ENCODE measurements at regions not wholly inside any gene's neighbourhood (a gene's known extent, or its start where the extent isn't known, plus 50 kb on each side); places are given as distances from the start of the nearest gene placed in this dataset.
"Not testable (repeated sequence)": the region's sequence is repeated elsewhere in the genome, so short reads cannot be mapped to it uniquely, and the experiment has no call there.

DNA sequence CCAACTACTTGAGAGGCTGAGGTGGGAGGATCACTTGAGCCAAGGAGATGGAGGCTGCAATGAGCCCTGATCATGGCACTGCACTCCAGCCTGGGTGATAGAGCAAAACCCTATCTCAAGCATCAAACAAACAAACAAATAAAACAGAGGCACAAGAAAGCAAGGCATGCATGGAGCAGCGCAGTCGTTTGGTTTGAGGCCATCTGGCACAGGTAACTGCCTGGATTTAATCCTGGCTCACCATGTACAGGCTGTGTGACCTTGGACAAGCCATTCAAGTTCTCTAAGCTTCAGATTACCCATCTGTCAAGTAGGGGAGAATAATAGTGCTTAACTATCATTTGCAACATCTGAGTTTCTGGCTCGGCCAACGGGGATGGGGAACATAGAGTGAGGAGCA lies 270.3 kb upstream of the TEKT4 start:
- H3K4me3 Mint-ChIP-seq (ENCODE audit: unreplicated experiment); H3K4me1 Mint-ChIP-seq (ENCODE audit: low read depth, unreplicated experiment); H3K36me3 Mint-ChIP-seq (ENCODE audit: unreplicated experiment); H3K27ac Mint-ChIP-seq (ENCODE audit: unreplicated experiment); DNase-seq; H3K9me3 Mint-ChIP-seq (ENCODE audit: unreplicated experiment): not testable (repeated sequence)
- peaks cover 14% of the 10 kb centered on the region for H3K27me3 Mint-ChIP-seq (ENCODE audit: unreplicated experiment)

DNA sequence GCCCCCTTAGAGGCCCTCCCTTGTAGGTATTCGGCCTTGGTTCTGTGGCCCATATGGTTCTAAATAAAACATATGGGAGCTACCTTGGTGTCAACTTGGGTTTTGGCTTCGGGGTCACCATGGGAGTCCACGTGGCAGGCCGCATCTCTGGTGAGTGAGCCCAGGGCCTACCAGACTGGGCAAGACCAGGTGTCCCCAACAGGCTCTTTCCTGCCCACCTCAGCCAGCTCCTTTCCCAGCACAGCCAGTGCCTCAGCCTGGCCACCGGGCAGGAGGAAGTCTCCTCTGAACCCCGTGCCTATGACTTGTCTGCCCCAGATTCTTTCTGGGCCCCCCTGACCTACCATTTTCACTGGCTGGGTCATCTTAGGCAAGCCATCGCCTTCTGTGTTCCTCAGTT lies 268.8 kb upstream of the TEKT4 start:
- Mint-ChIP-seq H3K27ac (ENCODE audit: unreplicated experiment) (no peak overlapping the region), H3K27me3 (ENCODE audit: unreplicated experiment) (peaks cover 18% of the 10 kb centered on the region), H3K4me3 (ENCODE audit: unreplicated experiment) (no peak overlapping the region), H3K4me1 (ENCODE audit: low read depth, unreplicated experiment) (no peaks in the 10 kb centered on the region), H3K9me3 (ENCODE audit: unreplicated experiment) (peaks cover 11% of the 10 kb centered on the region), H3K36me3 (ENCODE audit: unreplicated experiment) (no peaks in the 10 kb centered on the region)
- TF ChIP-seq, protein P1, sequence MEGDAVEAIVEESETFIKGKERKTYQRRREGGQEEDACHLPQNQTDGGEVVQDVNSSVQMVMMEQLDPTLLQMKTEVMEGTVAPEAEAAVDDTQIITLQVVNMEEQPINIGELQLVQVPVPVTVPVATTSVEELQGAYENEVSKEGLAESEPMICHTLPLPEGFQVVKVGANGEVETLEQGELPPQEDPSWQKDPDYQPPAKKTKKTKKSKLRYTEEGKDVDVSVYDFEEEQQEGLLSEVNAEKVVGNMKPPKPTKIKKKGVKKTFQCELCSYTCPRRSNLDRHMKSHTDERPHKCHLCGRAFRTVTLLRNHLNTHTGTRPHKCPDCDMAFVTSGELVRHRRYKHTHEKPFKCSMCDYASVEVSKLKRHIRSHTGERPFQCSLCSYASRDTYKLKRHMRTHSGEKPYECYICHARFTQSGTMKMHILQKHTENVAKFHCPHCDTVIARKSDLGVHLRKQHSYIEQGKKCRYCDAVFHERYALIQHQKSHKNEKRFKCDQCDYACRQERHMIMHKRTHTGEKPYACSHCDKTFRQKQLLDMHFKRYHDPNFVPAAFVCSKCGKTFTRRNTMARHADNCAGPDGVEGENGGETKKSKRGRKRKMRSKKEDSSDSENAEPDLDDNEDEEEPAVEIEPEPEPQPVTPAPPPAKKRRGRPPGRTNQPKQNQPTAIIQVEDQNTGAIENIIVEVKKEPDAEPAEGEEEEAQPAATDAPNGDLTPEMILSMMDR (IDR thresholded peaks at IDR 0.05; ENCODE audit: partially characterized antibody, unreplicated experiment), result no peak
- no peak for DNase-seq

DNA sequence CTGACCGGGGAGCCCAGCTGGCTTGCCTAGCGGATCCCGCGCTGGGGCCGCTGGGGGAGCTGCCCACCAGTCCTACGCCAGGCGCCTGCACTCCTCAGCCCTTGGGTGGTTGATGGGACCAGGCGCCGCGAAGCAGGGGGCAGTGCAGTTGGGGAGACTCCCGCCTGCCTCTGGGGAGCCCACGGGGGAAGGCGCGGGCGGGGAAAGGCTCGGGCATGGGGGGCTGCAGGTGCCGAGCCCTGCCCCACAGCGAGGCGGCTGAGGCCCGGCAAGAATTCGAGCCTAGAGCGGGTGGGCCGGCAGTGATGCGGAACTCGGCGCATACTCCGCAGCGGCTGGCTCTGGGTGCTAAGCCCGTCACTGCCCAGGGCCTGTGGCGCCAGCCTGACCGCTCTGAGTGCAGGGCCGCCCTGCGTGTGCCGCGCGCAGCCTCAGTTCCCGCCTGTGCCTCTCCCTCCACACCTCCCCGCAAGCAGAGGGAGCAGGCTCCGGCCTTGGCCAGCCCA lies 249.1 kb upstream of the TEKT4 start:
- no peak overlapping the region for H3K4me3 Mint-ChIP-seq (ENCODE audit: unreplicated experiment)
- H3K36me3 Mint-ChIP-seq (ENCODE audit: unreplicated experiment), result no peaks in the 10 kb centered on the region
- H3K27me3 Mint-ChIP-seq (ENCODE audit: unreplicated experiment), result peaks cover 9% of the 10 kb centered on the region
- TF ChIP-seq, protein P1 (IDR thresholded peaks at IDR 0.05; ENCODE audit: partially characterized antibody, unreplicated experiment), result no peak
- H3K4me1 Mint-ChIP-seq (ENCODE audit: low read depth, unreplicated experiment), result no peaks in the 10 kb centered on the region
- H3K27ac Mint-ChIP-seq (ENCODE audit: unreplicated experiment), result no peak overlapping the region
- H3K9me3 Mint-ChIP-seq (ENCODE audit: unreplicated experiment), result peaks cover 7% of the 10 kb centered on the region
- DNase-seq, result no peak

DNA sequence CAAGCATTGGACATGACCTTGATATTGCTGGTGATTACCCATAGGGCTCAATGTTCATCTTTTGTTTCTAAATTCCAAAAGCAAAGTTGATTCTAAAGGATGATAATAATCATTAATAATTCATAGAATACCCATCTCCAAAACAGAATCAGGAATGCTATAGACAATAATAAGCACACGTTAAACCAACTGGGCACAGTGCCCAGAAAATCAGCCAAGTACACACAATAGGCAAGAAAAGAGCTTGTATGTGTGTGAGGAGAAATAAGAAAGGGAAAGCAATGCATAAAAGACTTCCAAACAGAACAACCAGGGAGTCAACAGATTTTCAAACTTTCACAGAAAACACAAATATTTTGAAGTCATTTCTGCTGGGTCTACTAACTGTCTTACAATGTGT lies 242.3 kb upstream of the TEKT4 start:
- H3K27me3 Mint-ChIP-seq (ENCODE audit: unreplicated experiment); H3K9me3 Mint-ChIP-seq (ENCODE audit: unreplicated experiment); H3K4me1 Mint-ChIP-seq (ENCODE audit: low read depth, unreplicated experiment); DNase-seq; H3K27ac Mint-ChIP-seq (ENCODE audit: unreplicated experiment); H3K4me3 Mint-ChIP-seq (ENCODE audit: unreplicated experiment); H3K36me3 Mint-ChIP-seq (ENCODE audit: unreplicated experiment): not testable (repeated sequence)

DNA sequence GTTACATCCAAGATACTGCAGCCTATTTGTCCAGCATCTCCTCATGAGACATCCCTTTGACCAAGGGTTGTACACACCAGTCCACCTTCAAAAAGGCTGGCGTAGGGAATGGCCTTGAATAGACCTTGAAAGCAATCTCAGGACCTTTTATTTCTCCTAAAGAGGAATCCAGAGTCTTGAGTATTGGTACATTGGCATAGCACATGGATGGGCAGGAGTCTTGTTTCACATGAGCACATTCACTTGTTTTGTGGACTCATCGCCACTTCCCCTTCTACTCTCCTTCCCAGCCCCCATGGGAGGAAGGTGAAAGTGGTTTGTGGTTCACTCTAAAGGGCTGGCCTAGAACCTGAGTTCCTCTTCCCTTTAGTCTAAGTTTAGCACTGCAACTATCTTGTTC lies 229.8 kb upstream of the TEKT4 start:
- not testable (repeated sequence) for H3K9me3 Mint-ChIP-seq (ENCODE audit: unreplicated experiment); H3K36me3 Mint-ChIP-seq (ENCODE audit: unreplicated experiment); H3K27ac Mint-ChIP-seq (ENCODE audit: unreplicated experiment); DNase-seq; H3K27me3 Mint-ChIP-seq (ENCODE audit: unreplicated experiment); H3K4me1 Mint-ChIP-seq (ENCODE audit: low read depth, unreplicated experiment); H3K4me3 Mint-ChIP-seq (ENCODE audit: unreplicated experiment)

DNA sequence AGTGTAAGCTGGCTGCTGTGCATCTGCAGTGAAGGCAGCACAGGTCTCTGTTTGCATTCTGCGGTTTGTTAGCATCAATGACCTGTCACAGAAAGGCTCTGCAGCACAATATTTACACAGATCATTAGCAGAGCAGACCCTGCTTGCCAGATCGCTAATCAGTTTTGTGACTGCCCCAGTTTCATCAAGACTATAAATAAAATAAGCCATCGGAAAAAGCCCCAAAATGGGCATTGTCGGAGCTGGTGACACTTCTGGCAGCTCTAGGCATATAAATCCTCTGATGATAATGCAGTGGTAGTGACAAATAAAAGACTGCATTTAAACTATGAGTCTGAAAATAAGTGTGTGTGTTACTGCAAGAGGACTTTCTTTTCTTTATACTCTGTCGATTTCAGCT lies 219.1 kb upstream of the TEKT4 start:
- DNase-seq; H3K27ac Mint-ChIP-seq (ENCODE audit: unreplicated experiment): not testable (repeated sequence)

DNA sequence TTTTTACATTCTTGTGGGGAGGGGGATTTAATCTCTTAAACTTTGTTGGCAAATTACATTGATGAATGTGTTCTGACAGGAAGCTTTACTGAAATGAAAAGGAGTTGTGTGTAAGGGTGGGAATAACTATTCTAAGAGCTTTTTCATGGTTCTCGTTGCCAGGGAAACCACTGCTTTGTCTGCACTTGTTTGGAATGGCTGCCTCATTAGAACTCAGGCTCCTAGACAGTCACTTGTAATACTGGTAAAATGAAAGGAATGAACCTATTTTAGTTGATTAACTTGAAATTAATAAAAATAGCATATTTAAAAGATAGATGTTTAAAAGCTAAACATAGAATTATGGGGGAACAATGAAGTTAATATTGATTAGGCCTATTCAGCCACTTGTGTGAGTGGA lies 201.4 kb upstream of the TEKT4 start:
- not testable (repeated sequence) for H3K4me3 Mint-ChIP-seq (ENCODE audit: unreplicated experiment); H3K9me3 Mint-ChIP-seq (ENCODE audit: unreplicated experiment); H3K27ac Mint-ChIP-seq (ENCODE audit: unreplicated experiment); H3K4me1 Mint-ChIP-seq (ENCODE audit: low read depth, unreplicated experiment); H3K27me3 Mint-ChIP-seq (ENCODE audit: unreplicated experiment); H3K36me3 Mint-ChIP-seq (ENCODE audit: unreplicated experiment); DNase-seq

More for the DNA sequence above, 219.1 kb upstream of the TEKT4 start:
- not testable (repeated sequence) for H3K27me3 Mint-ChIP-seq (ENCODE audit: unreplicated experiment); H3K36me3 Mint-ChIP-seq (ENCODE audit: unreplicated experiment); H3K4me3 Mint-ChIP-seq (ENCODE audit: unreplicated experiment); H3K4me1 Mint-ChIP-seq (ENCODE audit: low read depth, unreplicated experiment); H3K9me3 Mint-ChIP-seq (ENCODE audit: unreplicated experiment)

DNA sequence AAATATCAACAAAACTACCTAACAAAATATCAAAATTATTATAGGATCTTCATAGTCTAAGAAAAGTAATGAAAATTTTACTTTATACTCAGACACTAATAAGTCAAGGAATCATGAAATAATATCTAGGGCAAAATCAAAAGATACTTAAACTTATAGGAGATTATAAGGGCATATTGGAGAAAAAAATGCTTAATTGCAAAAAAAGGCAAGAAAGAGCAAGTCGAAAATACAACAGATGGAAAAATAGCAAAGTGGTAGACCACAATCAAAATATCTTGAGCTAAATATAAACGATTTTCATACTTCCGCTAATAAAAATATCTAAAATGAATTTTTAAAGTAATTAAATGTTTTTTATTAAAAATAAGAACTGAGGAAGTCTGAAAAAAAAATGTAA lies 177.0 kb upstream of the TEKT4 start:
- not testable (repeated sequence) for H3K27ac Mint-ChIP-seq (ENCODE audit: unreplicated experiment); H3K4me3 Mint-ChIP-seq (ENCODE audit: unreplicated experiment); H3K36me3 Mint-ChIP-seq (ENCODE audit: unreplicated experiment); DNase-seq; H3K27me3 Mint-ChIP-seq (ENCODE audit: unreplicated experiment); H3K4me1 Mint-ChIP-seq (ENCODE audit: low read depth, unreplicated experiment); H3K9me3 Mint-ChIP-seq (ENCODE audit: unreplicated experiment)

DNA sequence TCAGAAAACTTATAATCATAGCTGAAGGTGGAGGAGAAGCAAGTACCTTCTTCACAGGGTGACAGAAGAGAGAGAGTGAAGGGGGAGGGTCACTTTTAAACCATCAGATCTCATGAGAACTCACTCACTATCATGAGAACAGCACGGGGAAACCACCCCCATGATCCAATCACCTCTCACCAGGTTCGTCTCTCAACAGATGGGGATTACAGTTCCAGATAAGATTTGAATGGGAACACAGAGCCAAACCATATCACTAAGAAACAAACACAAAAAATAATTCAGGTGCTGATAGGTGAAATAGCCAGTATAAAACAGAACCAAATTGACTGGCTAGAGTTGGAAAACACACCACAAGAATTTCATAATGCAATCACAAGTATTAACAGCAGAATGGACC lies 162.2 kb upstream of the TEKT4 start:
- not testable (repeated sequence) for H3K27me3 Mint-ChIP-seq (ENCODE audit: unreplicated experiment); DNase-seq; H3K4me1 Mint-ChIP-seq (ENCODE audit: low read depth, unreplicated experiment); H3K36me3 Mint-ChIP-seq (ENCODE audit: unreplicated experiment); H3K4me3 Mint-ChIP-seq (ENCODE audit: unreplicated experiment); H3K27ac Mint-ChIP-seq (ENCODE audit: unreplicated experiment); H3K9me3 Mint-ChIP-seq (ENCODE audit: unreplicated experiment)

Measured in glutamatergic neuron (in vitro differentiated cells).